Ishikawa (cell line): ENCODE measurements at regions not wholly inside any gene's neighbourhood (a gene's known extent, or its start where the extent isn't known, plus 50 kb on each side); places are given as distances from the start of the nearest gene placed in this dataset.

Source experiments
- CEBPB ChIP-seq: IDR thresholded peaks from 2 replicates; pipeline ENCODE4 v1.6.1; 2012
- CREB1 ChIP-seq: IDR thresholded peaks from 2 replicates; pipeline ENCODE4 v1.6.1; 2012; ENCODE audit warnings: low read depth
- EGR1 ChIP-seq: IDR thresholded peaks from 2 replicates; pipeline ENCODE4 v1.6.1; 2012
- EP300 ChIP-seq: IDR thresholded peaks from 2 replicates; pipeline ENCODE4 v1.6.1; 2012; ENCODE audit warnings: borderline replicate concordance
- FOXM1 ChIP-seq: IDR thresholded peaks from 2 replicates; pipeline ENCODE4 v1.6.1; 2012; ENCODE audit warnings: low read depth, borderline replicate concordance
- MAX ChIP-seq: IDR thresholded peaks from 2 replicates; pipeline ENCODE4 v1.6.1; 2012
- NFIC ChIP-seq: IDR thresholded peaks from 2 replicates; pipeline ENCODE4 v1.6.1; 2012
- RAD21 ChIP-seq: IDR thresholded peaks from 2 replicates; pipeline ENCODE4 v1.6.1; 2012; ENCODE audit warnings: low read depth
- REST ChIP-seq: IDR thresholded peaks from 2 replicates; pipeline ENCODE4 v1.6.1; 2012; ENCODE audit warnings: low read depth, mild to moderate bottlenecking
- TAF1 ChIP-seq: IDR thresholded peaks from 2 replicates; pipeline ENCODE4 v1.6.1; 2012; ENCODE audit warnings: low read depth, mild to moderate bottlenecking
- TCF12 ChIP-seq: IDR thresholded peaks from 2 replicates; pipeline ENCODE4 v1.6.1; 2012; ENCODE audit warnings: low read depth
- TEAD4 ChIP-seq: IDR thresholded peaks from 2 replicates; pipeline ENCODE4 v1.6.1; 2012
- USF1 ChIP-seq: IDR thresholded peaks from 2 replicates; pipeline ENCODE4 v1.6.1; 2012
- YY1 ChIP-seq: IDR thresholded peaks from 2 replicates; pipeline ENCODE4 v1.6.1; 2012; ENCODE audit warnings: low read depth
- ZBTB7A ChIP-seq: IDR thresholded peaks from 2 replicates; pipeline ENCODE4 v1.6.1; 2012; ENCODE audit warnings: low read depth

GRCh38 chr12:88291498-88292131 lies 149.5 kb downstream of the TMTC3 start:
- TF ChIP-seq MAX (no peak), YY1 (no peak), RAD21 (no peak), ZBTB7A (no peak), FOXM1 (no peak), CREB1 (no peak), NFIC (no peak), EP300 (no peak), TEAD4 (no peak), EGR1 (no peak), REST (no peak), TCF12 (no peak), TAF1 (no peak), CEBPB (no peak), USF1 (no peak)

GRCh38 chr12:88298014-88298682 lies 156.0 kb downstream of the TMTC3 start:
- TF ChIP-seq EGR1 (no peak), FOXM1 (no peak), EP300 (no peak), USF1 (no peak), CREB1 (no peak), TEAD4 (no peak)

GRCh38 chr12:88298761-88299242 lies 156.7 kb downstream of the TMTC3 start:
- no peak for TF ChIP-seq REST
- TF ChIP-seq TAF1, result no peak
- TF ChIP-seq FOXM1, result no peak
- no peak for TF ChIP-seq MAX
- TF ChIP-seq NFIC, result no peak
- TF ChIP-seq TEAD4, result no peak
- TF ChIP-seq EGR1, result no peak
- no peak for TF ChIP-seq ZBTB7A
- no peak for TF ChIP-seq EP300
- TF ChIP-seq CEBPB, result no peak
- TF ChIP-seq CREB1, result no peak
- TF ChIP-seq RAD21, result no peak
- TF ChIP-seq USF1, result no peak
- no peak for TF ChIP-seq TCF12
- no peak for TF ChIP-seq YY1

- no peak for TF ChIP-seq ZBTB7A
- 0 out of 2 replicates have a peak, but pooled peaks have one; percentile 20 for TF ChIP-seq USF1
- no peak for TF ChIP-seq EGR1
Observed at GRCh38 chr12:88299567-88300101, 157.5 kb downstream of the TMTC3 start.

- TF ChIP-seq REST, result no peak
- no peak for TF ChIP-seq ZBTB7A
- no peak for TF ChIP-seq CEBPB
- no peak for TF ChIP-seq TEAD4
- no peak for TF ChIP-seq CREB1
- no peak for TF ChIP-seq NFIC
Observed at GRCh38 chr12:88300931-88301330, 158.8 kb downstream of the TMTC3 start.
